HTR-8/SVneo (cell line): ENCODE measurements at regions not wholly inside any gene's neighbourhood (a gene's known extent, or its start where the extent isn't known, plus 50 kb on each side); places are given as distances from the start of the nearest gene placed in this dataset.
A peak's percentile ranks its signal among the peaks of the same experiment; 100 is the strongest.
"Not testable (repeated sequence)": the region's sequence is repeated elsewhere in the genome, so short reads cannot be mapped to it uniquely, and the experiment has no call there.

Source experiments
- DNase-seq: peaks from one replicate; pipeline ENCODE4 v3.0.0; 2011; ENCODE audit warnings: low spot score, mixed read lengths; ENCODE audit not compliant: insufficient read length
- FAIRE-seq: peaks from 2 replicates; lab custom pipeline; 2011; peaks lifted over from hg19 to GRCh38; lab: Jason Lieb, UNC

DNA sequence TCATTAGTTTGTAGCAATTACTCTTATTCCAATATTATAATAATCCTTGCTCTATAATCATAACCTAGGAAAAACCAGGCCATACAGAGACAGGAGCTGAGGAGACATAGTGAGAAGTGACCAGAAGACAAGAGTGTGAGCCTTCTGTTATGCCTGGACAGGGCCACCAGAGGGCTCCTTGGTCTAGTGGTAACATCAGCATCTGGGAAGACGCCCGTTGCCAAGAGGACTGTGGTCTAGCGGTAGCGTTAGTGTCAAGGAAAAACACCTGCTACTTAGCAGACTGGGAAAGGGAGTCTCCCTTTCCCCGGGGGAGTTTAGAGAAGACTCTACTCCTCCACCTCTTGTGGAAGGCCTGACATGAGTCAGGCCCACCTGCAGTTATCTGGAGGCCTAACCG lies 97.0 kb downstream of the F11 start:
- FAIRE-seq, DNase-seq: not testable (repeated sequence)

- FAIRE-seq (no peak), DNase-seq (no peak)
Observed at GRCh38 chr4:186360551-186360950, 94.6 kb downstream of the F11 start.

DNA sequence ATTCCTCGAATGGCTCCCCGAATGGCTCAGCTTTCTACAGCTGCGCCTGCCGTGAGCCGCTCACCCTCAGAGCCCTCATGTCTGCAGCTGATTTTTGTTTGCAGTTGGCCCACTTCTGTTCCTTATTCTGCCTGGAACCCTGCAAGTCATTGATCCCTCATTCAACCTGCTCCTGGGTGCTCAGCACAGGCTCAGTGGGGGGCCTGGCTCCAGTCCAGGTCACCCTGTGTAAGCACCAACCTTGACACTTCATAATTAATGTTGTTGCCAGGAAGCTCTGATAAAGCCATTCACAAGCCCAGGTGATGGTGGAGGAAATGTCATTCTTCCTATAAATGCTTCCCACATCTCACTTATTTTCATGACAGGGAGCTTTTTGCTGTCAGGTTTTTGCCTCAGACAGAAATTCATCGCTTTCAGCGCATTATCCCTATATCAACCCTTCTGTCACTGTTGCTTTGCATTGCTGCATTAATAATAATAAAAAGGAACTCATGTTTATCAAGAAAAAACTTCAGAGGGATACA lies 85.7 kb downstream of the F11 start:
- FAIRE-seq (no peak), DNase-seq (no peak)

GRCh38 chr4:186348433-186348832 lies 82.4 kb downstream of the F11 start:
- FAIRE-seq (no peak), DNase-seq (no peak)

- DNase-seq (no peak), FAIRE-seq (no peak)
Observed at GRCh38 chr4:186347743-186348142, 81.8 kb downstream of the F11 start.

GRCh38 chr4:186345184-186345583 lies 79.2 kb downstream of the F11 start:
- DNase-seq = no peak
- no peak for FAIRE-seq

DNA sequence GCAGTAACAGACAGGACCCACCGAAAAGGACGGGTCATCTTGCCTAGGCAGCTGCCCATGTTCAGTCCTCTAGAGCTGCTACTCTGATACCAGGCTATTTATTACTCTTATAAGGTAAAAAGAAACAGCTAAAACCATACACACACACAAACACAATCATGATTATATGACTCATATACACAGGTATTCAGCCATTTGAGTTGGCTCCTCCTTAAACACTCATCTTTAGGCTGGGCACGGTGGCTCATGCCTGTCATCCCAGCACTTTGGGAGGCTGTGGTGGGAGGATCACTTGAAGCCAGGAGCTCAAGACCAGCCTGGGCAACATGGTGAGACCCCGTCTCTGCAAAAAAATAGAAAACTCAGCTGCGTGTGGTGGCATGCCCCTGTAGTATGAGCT lies 76.6 kb downstream of the F11 start:
- FAIRE-seq = no peak
- peak; percentile 36 for DNase-seq

- FAIRE-seq (no peak), DNase-seq (no peak)
Observed at GRCh38 chr4:186341655-186342054, 75.7 kb downstream of the F11 start.
